ENCODE measurements at regions not wholly inside any gene's neighbourhood (a gene's known extent, or its start where the extent isn't known, plus 50 kb on each side); places are given as distances from the start of the nearest gene placed in this dataset.

DNA sequence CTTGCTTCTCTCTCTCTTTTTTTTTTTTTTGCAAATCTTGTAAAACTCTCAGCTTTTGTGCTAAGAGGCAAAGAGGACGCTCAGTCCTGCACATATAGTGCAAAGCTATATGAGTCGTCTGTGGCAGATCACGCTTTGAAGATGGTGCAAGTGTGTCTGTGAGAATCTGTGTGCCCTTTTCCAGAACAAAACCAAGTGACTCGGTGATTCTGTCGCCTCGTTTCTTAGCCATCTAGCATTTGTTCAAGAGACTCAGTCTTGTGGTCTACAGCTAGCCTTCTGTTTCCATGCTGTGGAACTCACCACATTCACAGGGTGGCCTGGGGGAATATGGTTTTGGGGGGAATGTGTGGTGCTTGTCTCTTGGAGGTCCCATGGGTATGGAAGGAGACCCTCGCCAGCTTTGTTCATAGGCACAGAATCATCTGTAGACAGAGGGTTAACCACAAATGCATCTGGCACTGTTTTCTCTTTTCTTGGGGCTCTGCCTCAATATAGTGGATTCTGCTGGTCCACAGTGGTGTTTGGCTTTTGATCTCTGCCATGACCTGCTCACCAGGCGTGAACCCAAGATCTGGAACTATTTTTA is 82.1 kb downstream of the C9orf152 start:
- H3K4me1 ChIP-seq (ENCODE audit: insufficient read depth, low read length), result peaks cover 73% of the 10 kb centered on the region
- H3K4me1 Mint-ChIP-seq (ENCODE audit: low read depth, unreplicated experiment), result peaks cover 84% of the 10 kb centered on the region
- no peak for FAIRE-seq
- H3K36me3 ChIP-seq (ENCODE audit: insufficient read depth, low read length), result no peaks in the 10 kb centered on the region
- H3K79me2 ChIP-seq (ENCODE audit: insufficient read depth, low read length), result peaks cover 97% of the 10 kb centered on the region
- H3K27me3 ChIP-seq (ENCODE audit: insufficient read depth, low read length), result no peaks in the 10 kb centered on the region
- peak overlapping the region; percentile 99 for H3K27ac Mint-ChIP-seq (ENCODE audit: unreplicated experiment)
- H3K27ac ChIP-seq (ENCODE audit: low read depth, low read length), result peak overlapping the region; percentile 89
- no peak overlapping the region for H2AFZ ChIP-seq (ENCODE audit: low read depth, low read length)
- H3K9me3 Mint-ChIP-seq (ENCODE audit: unreplicated experiment), result no peaks in the 10 kb centered on the region
- H3K4me3 ChIP-seq (ENCODE audit: insufficient read depth, low read depth, low read length), result peak overlapping the region; percentile 2
- H3K9ac ChIP-seq (ENCODE audit: low read length), result peak overlapping the region; percentile 81
- H3K27me3 Mint-ChIP-seq (ENCODE audit: low read depth, unreplicated experiment), result no peaks in the 10 kb centered on the region
- DNase-seq (ENCODE audit: low read depth), result peak; percentile 49
- H3K36me3 Mint-ChIP-seq (ENCODE audit: low read depth, unreplicated experiment), result peaks cover 2% of the 10 kb centered on the region
- H3K4me2 ChIP-seq (ENCODE audit: low read length), result peak overlapping the region; percentile 69
- H3K4me3 Mint-ChIP-seq (ENCODE audit: unreplicated experiment), result peak overlapping the region; percentile 91
- peaks cover 92% of the 10 kb centered on the region for H4K20me1 ChIP-seq (ENCODE audit: insufficient read depth, low read length)
- TF ChIP-seq, protein P1, sequence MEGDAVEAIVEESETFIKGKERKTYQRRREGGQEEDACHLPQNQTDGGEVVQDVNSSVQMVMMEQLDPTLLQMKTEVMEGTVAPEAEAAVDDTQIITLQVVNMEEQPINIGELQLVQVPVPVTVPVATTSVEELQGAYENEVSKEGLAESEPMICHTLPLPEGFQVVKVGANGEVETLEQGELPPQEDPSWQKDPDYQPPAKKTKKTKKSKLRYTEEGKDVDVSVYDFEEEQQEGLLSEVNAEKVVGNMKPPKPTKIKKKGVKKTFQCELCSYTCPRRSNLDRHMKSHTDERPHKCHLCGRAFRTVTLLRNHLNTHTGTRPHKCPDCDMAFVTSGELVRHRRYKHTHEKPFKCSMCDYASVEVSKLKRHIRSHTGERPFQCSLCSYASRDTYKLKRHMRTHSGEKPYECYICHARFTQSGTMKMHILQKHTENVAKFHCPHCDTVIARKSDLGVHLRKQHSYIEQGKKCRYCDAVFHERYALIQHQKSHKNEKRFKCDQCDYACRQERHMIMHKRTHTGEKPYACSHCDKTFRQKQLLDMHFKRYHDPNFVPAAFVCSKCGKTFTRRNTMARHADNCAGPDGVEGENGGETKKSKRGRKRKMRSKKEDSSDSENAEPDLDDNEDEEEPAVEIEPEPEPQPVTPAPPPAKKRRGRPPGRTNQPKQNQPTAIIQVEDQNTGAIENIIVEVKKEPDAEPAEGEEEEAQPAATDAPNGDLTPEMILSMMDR (IDR thresholded peaks at IDR 0.05; ENCODE audit: insufficient read depth, low read depth, low read length), result no peak
- no peak for TF ChIP-seq EZH2 (IDR thresholded peaks at IDR 0.05; ENCODE audit: insufficient read depth, low read length)
- H3K9me3 ChIP-seq (ENCODE audit: insufficient read depth, low read depth, low read length), result no peaks in the 10 kb centered on the region

DNA sequence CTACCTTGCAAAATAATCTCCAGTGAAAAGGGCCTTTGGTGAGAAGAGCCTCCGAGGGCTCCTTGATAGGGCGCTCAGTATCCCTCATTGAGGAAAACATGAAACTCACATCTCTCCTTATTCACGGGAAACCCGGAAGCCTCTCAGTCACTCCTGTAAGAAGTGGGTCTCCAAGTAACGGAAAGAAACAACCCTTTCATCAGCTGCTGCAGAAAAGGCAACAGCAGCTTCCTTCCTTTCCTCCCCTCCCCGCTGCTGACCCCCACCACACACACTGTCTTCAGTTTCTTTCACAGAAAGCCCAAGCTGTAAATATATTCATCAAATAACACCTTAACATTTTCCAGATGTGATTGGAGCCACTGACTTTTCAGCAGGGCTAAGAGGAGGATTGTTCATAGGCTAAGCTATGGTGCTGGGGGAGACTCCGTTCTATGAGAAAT is 81.4 kb downstream of the C9orf152 start:
- no peaks in the 10 kb centered on the region for H3K9me3 ChIP-seq (ENCODE audit: insufficient read depth, low read depth, low read length)
- H3K27me3 Mint-ChIP-seq (ENCODE audit: low read depth, unreplicated experiment), result no peaks in the 10 kb centered on the region
- H3K4me1 ChIP-seq (ENCODE audit: insufficient read depth, low read length), result peaks cover 79% of the 10 kb centered on the region
- no peak overlapping the region for H3K4me3 ChIP-seq (ENCODE audit: insufficient read depth, low read depth, low read length)
- no peak for TF ChIP-seq EZH2 (IDR thresholded peaks at IDR 0.05; ENCODE audit: insufficient read depth, low read length)
- TF ChIP-seq, protein P1 (IDR thresholded peaks at IDR 0.05; ENCODE audit: insufficient read depth, low read depth, low read length), result no peak
- H3K4me1 Mint-ChIP-seq (ENCODE audit: low read depth, unreplicated experiment), result peaks cover 87% of the 10 kb centered on the region
- no peaks in the 10 kb centered on the region for H3K36me3 ChIP-seq (ENCODE audit: insufficient read depth, low read length)
- DNase-seq (ENCODE audit: low read depth), result no peak
- peak overlapping the region; percentile 69 for H3K4me2 ChIP-seq (ENCODE audit: low read length)
- H3K9ac ChIP-seq (ENCODE audit: low read length), result peak overlapping the region; percentile 81
- peak overlapping the region; percentile 99 for H3K27ac Mint-ChIP-seq (ENCODE audit: unreplicated experiment)
- peaks cover 97% of the 10 kb centered on the region for H3K79me2 ChIP-seq (ENCODE audit: insufficient read depth, low read length)
- H3K27me3 ChIP-seq (ENCODE audit: insufficient read depth, low read length), result no peaks in the 10 kb centered on the region
- peak overlapping the region; percentile 91 for H3K4me3 Mint-ChIP-seq (ENCODE audit: unreplicated experiment)
- H3K27ac ChIP-seq (ENCODE audit: low read depth, low read length), result peak overlapping the region; percentile 89
- peaks cover 2% of the 10 kb centered on the region for H3K36me3 Mint-ChIP-seq (ENCODE audit: low read depth, unreplicated experiment)
- H2AFZ ChIP-seq (ENCODE audit: low read depth, low read length), result no peak overlapping the region
- H3K9me3 Mint-ChIP-seq (ENCODE audit: unreplicated experiment), result no peaks in the 10 kb centered on the region
- peaks cover 93% of the 10 kb centered on the region for H4K20me1 ChIP-seq (ENCODE audit: insufficient read depth, low read length)
- no peak for FAIRE-seq
